SK-N-SH (cell line): ENCODE measurements at regions not wholly inside any gene's neighbourhood (a gene's known extent, or its start where the extent isn't known, plus 50 kb on each side); places are given as distances from the start of the nearest gene placed in this dataset.

Experiments used
- CTCF ChIA-PET: fragments of 300-600, 350-600 bp; formaldehyde crosslinking; extraction: SDS; loops from one replicate; lab custom pipeline; 2021; lab: Yijun Ruan, JAX
- POLR2A ChIA-PET: fragments of 350-600 bp; sonication (Branson Sonifier 250); formaldehyde crosslinking; extraction: SDS; loops from one replicate; lab custom pipeline; 2020; ENCODE audit warnings: antibody characterized with exemption, inconsistent platforms; lab: Yijun Ruan, JAX
- DNase-seq: peaks from one replicate; pipeline ENCODE4 v3.0.0; 2012
- H2AFZ ChIP-seq: fragments of 200-600 bp; sonication (generic); 2 replicates; pipeline ENCODE4 v1.8.1; 2016; ENCODE audit warnings: antibody characterized with exemption, mild to moderate bottlenecking, low read depth
- H3F3A ChIP-seq: fragments of 200-600 bp; sonication (generic); replicated peaks from 2 replicates; pipeline ENCODE3; 2016; ENCODE audit warnings: antibody characterized with exemption, mild to moderate bottlenecking; ENCODE audit not compliant: insufficient read depth
- H3K27ac ChIP-seq, 2 experiments: fragments of 200-500 bp in 1 of 2; fragments of 200-600 bp in 1 of 2; sonication (Bioruptor generic) in 1 of 2; sonication (generic), shearing (Covaris generic) in 1 of 2; 2 replicates each; pipeline versions ENCODE4 v1.5.1 to v1.6.1; 2014 to 2016; ENCODE audit warnings: low read depth in 2 of 2, inconsistent platforms in 1 of 2, low read length in 1 of 2, mild to moderate bottlenecking in 1 of 2, mixed read lengths in 1 of 2
- H3K27me3 ChIP-seq: fragments of 200-600 bp; sonication (generic), shearing (Covaris generic); 2 replicates; pipeline ENCODE4 v1.6.1; 2016; ENCODE audit warnings: mixed run types; ENCODE audit not compliant: insufficient read depth
- H3K36me3 ChIP-seq, 2 experiments: fragments of 200-500 bp in 1 of 2; fragments of 200-600 bp in 1 of 2; sonication (Bioruptor generic) in 1 of 2; sonication (generic) in 1 of 2; replicated peaks in 1 of 2; 2 replicates each; pipeline versions ENCODE3 to v1.5.1; 2014 to 2016; ENCODE audit warnings: low read length in 1 of 2, mild to moderate bottlenecking in 1 of 2; ENCODE audit not compliant: insufficient read depth in 2 of 2, control insufficient read depth in 1 of 2
- H3K4me1 ChIP-seq, 2 experiments: fragments of 200-500 bp in 1 of 2; fragments of 200-600 bp in 1 of 2; sonication (Bioruptor generic) in 1 of 2; sonication (generic), shearing (Covaris generic) in 1 of 2; 2 replicates each; pipeline versions ENCODE4 v1.5.1 to v1.6.1; 2014 to 2016; ENCODE audit warnings: low read depth in 1 of 2, low read length in 1 of 2, mixed run types in 1 of 2; ENCODE audit not compliant: insufficient read depth in 2 of 2, control insufficient read depth in 1 of 2
- H3K4me2 ChIP-seq: fragments of 200-600 bp; sonication (generic), shearing (Covaris generic); 2 replicates; pipeline ENCODE4 v1.6.1; 2017; ENCODE audit warnings: mixed run types
- H3K4me3 ChIP-seq, 2 experiments: fragments of 200-500 bp in 1 of 2; fragments of 200-600 bp in 1 of 2; sonication (Bioruptor generic) in 1 of 2; sonication (generic), shearing (Covaris generic) in 1 of 2; 2 replicates each; pipeline versions ENCODE4 v1.5.1 to v1.8.1; 2014 to 2016; ENCODE audit warnings: low read depth in 2 of 2, inconsistent platforms in 1 of 2, low read length in 1 of 2, mild to moderate bottlenecking in 1 of 2, mixed read lengths in 1 of 2, moderate library complexity in 1 of 2
- H3K79me2 ChIP-seq: fragments of 200-600 bp; sonication (generic); 2 replicates; pipeline ENCODE4 v1.8.1; 2017; ENCODE audit warnings: mild to moderate bottlenecking; ENCODE audit not compliant: insufficient read depth
- H3K9ac ChIP-seq: fragments of 200-600 bp; sonication (generic); 2 replicates; pipeline ENCODE4 v1.6.1; 2017; ENCODE audit warnings: mixed run types
- H3K9me2 ChIP-seq: fragments of 200-600 bp; sonication (generic); 2 replicates; pipeline ENCODE4 v1.6.1; 2017; ENCODE audit warnings: mixed run types
- H3K9me3 ChIP-seq: fragments of 200-600 bp; sonication (generic); 2 replicates; pipeline ENCODE4 v1.6.1; 2017; ENCODE audit warnings: mixed run types, mild to moderate bottlenecking, moderate library complexity
- H4K20me1 ChIP-seq: fragments of 200-600 bp; sonication (generic); 2 replicates; pipeline ENCODE4 v1.6.1; 2017; ENCODE audit warnings: mild to moderate bottlenecking, mixed run types; ENCODE audit not compliant: insufficient read depth
- CTCF ChIP-seq: fragments of 200-600 bp; sonication (generic); IDR thresholded peaks from 2 replicates; pipeline ENCODE4 v1.6.1; 2017; ENCODE audit warnings: antibody characterized with exemption, mild to moderate bottlenecking, moderate library complexity
- ELF1 ChIP-seq: IDR thresholded peaks from 2 replicates; pipeline ENCODE4 v1.4.0; 2012
- FOSL2 ChIP-seq: IDR thresholded peaks from 2 replicates; pipeline ENCODE4 v1.4.0; 2012; ENCODE audit warnings: low read depth, mild to moderate bottlenecking, moderate library complexity, borderline replicate concordance
- FOXJ3 ChIP-seq: sonication (generic); formaldehyde crosslinking; IDR thresholded peaks from 2 replicates; pipeline ENCODE4 v1.5.1; 2020; ENCODE audit warnings: mild to moderate bottlenecking, missing genetic modification reagents
- FOXM1 ChIP-seq: IDR thresholded peaks from 2 replicates; pipeline ENCODE4 v1.4.0; 2012; ENCODE audit warnings: low read depth, mild to moderate bottlenecking
- GATA2 ChIP-seq: sonication (generic); formaldehyde crosslinking; IDR thresholded peaks from 2 replicates; pipeline ENCODE4 v1.5.0; 2020; ENCODE audit warnings: mild to moderate bottlenecking, missing genetic modification reagents
- IRF3 ChIP-seq: fragments of 150-350 bp; IDR thresholded peaks from 2 replicates; pipeline ENCODE4 v1.6.1; 2016; ENCODE audit warnings: mild to moderate bottlenecking, low read depth, low read length
- NFIC ChIP-seq: IDR thresholded peaks from 2 replicates; pipeline ENCODE4 v1.4.0; 2012; ENCODE audit warnings: borderline replicate concordance
- NRF1 ChIP-seq: IDR thresholded peaks from 2 replicates; pipeline ENCODE4 v1.6.1; 2012; ENCODE audit warnings: low read depth, mild to moderate bottlenecking, low read length
- PBX3 ChIP-seq: IDR thresholded peaks from 2 replicates; pipeline ENCODE4; 2012
- POLR2AphosphoS5 ChIP-seq: IDR thresholded peaks from 2 replicates; pipeline ENCODE4 v1.6.1; 2012; ENCODE audit warnings: low read depth, low read length
- REST ChIP-seq: IDR thresholded peaks from 2 replicates; pipeline ENCODE4 v1.6.1; 2012; ENCODE audit warnings: mild to moderate bottlenecking, low read depth, low read length, moderate library complexity
- RXRA ChIP-seq: IDR thresholded peaks from 2 replicates; pipeline ENCODE4 v1.4.0; 2012; ENCODE audit warnings: low read depth, mild to moderate bottlenecking, borderline replicate concordance
- TAF1 ChIP-seq: IDR thresholded peaks from 2 replicates; pipeline ENCODE4 v1.6.1; 2012; ENCODE audit warnings: low read depth, mild to moderate bottlenecking, low read length, moderate library complexity, borderline replicate concordance
- TEAD4 ChIP-seq: IDR thresholded peaks from 2 replicates; pipeline ENCODE4 v1.4.0; 2012; ENCODE audit warnings: mild to moderate bottlenecking, borderline replicate concordance; ENCODE audit not compliant: insufficient read depth
- USF1 ChIP-seq: IDR thresholded peaks from 2 replicates; pipeline ENCODE4 v1.4.0; 2012; ENCODE audit warnings: low read depth, borderline replicate concordance
- YY1 ChIP-seq: IDR thresholded peaks from 2 replicates; pipeline ENCODE4 v1.4.0; 2012; ENCODE audit warnings: low read depth, mild to moderate bottlenecking
- ZBTB33 ChIP-seq: IDR thresholded peaks from 2 replicates; pipeline ENCODE4 v1.4.0; 2012; ENCODE audit warnings: low read depth, borderline replicate concordance
- WGBS: methylation state at CpG from one replicate; pipeline ENCODE4 v1.1.6; 2017; ENCODE audit warnings: low lambda C conversion rate; 5-methylcytosine and 5-hydroxymethylcytosine counted together

- POLR2A ChIA-PET: no interaction called here
- Histone ChIP-seq H3K9me3 (no peaks in the 10 kb centered on the region), H3K4me2 (no peak overlapping the region), H3K27ac (no peak overlapping the region), H4K20me1 (no peaks in the 10 kb centered on the region), H3K27me3 (no peaks in the 10 kb centered on the region), H3K79me2 (no peaks in the 10 kb centered on the region), H3K4me3 (no peak overlapping the region), H3K4me1 (peaks cover 0 to 13% of the 10 kb centered on the region in 2 experiments; a peak in 1 of 4 replicates), H3F3A (peaks cover 13% of the 10 kb centered on the region), H3K36me3 (no peaks in the 10 kb centered on the region), H2AFZ (no peak overlapping the region), H3K9me2 (no peaks in the 10 kb centered on the region), H3K9ac (no peak overlapping the region)
- no peak for DNase-seq
- WGBS: 56% methylated on average over 2 of the region's 2 CpGs
- CTCF ChIA-PET: no interaction called here
- TF ChIP-seq YY1 (no peak), REST (no peak), CTCF (no peak), NRF1 (no peak), ELF1 (no peak), RXRA (no peak), POLR2AphosphoS5 (no peak), FOSL2 (no peak), GATA2 (CRISPR knock-in tag) (no peak), PBX3 (no peak), TAF1 (no peak), IRF3 (no peak), NFIC (no peak), FOXJ3 (CRISPR knock-in tag) (no peak), USF1 (no peak), FOXM1 (no peak), TEAD4 (no peak), ZBTB33 (no peak)
These were observed 134.2 kb upstream of the RGMB start for GRCh38 chr5:98639274-98639673.
